ENCODE measurements at regions not wholly inside any gene's neighbourhood (a gene's known extent, or its start where the extent isn't known, plus 50 kb on each side); places are given as distances from the start of the nearest gene placed in this dataset.

DNA sequence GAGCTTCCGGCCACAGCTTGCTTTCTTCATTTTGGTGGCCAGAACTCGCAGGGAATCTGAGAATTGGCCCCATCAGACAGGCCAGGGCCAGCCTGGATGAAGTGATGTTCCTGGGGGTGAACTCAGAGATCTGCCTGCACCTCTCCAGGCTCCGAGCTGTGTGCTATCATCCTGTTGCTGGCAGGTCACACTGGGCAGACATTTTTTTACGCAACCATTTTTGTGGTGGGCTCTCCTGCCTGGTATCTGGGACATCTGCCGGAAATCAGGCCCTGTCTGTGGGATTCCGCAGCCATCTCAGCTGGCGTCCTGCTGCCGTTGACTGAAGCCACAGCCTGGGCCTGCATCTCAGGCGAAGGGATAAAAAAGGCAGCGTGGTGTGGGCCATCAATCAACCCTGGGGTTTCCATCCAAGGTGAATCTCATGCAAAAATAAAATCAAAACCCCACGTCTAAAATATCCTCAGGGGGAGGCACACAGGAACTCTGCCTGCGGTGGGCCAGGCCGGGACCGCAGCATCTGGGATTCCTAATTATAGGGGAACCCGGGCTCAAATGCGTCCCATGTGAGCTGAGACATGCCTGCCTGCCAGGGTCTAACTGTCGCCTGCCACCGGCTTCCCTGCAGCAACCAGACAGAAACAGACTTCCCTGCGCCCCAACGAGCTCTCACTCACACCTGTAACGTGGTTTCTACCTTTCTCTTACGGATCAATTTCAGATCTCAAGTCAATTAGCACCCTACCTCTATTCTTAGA, 174.3 kb downstream of the SYK start:
- DNase-seq (ENCODE audit: low spot score) = peak; percentile 81
- in situ Hi-C loops (cut with HindIII; ENCODE audit: low sequenced_read_pairs) = no loop called here

DNA sequence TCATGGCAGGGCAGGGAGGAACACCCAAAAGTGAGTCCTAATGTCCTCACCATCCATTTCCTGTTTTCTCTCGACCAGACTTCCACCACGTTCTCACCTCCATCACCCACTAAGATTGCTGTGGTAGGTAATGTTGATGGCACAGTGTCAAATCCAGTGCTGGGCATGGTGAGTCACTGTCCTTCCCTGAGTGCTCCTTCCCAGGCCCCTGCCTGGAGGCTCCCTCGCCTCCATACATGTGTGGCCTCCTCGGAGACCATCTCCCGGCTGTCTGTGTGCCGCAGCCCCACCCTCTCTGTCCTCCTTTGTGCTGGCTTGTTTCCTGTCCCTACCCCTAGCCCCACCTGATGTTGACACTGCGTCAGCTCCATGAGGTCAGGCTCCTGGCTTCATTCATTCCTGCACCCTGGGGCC, 177.5 kb downstream of the SYK start:
- in situ Hi-C loops (cut with HindIII; ENCODE audit: low sequenced_read_pairs) = no loop called here
- no peak for DNase-seq (ENCODE audit: low spot score)

DNA sequence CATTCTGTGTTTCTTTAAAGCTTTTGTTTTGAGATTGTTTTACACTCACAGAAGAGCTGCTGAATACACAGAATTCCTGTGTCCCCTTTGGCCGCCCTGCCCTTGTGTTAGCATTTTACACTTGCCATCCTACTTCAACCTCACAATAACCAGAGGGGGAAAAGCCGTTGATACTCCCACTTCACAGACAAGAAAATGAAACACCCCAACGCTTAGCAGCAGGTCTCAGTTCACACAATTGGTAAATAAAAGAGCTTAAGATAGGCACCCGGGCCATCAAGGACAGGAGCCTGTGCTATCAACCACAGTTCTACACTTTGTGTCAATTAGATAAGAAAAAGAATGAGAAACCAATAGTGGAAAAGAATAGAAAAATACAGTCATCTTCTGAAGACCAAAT, 178.0 kb downstream of the SYK start:
- in situ Hi-C loops (cut with HindIII; ENCODE audit: low sequenced_read_pairs) = no loop called here
- DNase-seq (ENCODE audit: low spot score) = no peak

DNA sequence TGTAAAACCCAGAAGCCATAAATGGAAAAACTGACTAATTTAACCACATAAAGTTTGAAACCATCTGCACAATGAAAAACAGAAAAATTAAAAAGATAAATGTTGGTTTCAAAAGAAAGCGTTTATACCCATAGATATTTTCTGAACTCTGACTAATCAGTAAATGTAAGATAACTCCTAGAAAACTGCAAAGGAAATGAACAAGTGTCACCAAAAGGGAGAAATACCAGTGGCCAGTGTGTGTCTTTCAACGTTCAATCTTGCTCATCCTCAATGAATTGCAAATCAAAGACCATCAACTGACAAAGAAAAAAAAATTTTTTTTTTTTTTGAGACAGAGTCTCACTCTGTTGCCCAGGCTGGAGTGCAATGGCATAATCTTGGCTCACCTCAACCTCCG, 180.1 kb downstream of the SYK start:
- DNase-seq (ENCODE audit: low spot score) = no peak
- in situ Hi-C loops (cut with HindIII; ENCODE audit: low sequenced_read_pairs) = no loop called here

DNA sequence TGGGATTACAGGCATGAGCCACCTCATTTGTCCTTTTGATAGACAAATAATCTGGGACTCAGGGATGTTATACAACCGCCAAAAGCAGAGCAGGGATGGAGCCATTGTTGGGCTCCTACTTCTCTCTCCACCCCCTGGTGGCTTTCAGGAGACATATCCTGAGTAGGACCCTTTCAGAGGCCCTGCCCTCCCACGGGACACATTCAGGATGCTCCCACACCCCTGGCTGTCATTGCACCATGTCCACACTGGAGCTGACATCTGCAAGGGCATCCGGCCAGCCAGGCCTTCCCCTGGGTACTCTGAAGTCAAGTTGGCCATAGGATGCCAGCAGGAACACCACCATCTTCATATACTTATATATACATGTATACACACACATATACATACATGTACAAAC, 181.8 kb downstream of the SYK start:
- in situ Hi-C loops (cut with HindIII; ENCODE audit: low sequenced_read_pairs) = no loop called here
- DNase-seq (ENCODE audit: low spot score) = no peak

DNA sequence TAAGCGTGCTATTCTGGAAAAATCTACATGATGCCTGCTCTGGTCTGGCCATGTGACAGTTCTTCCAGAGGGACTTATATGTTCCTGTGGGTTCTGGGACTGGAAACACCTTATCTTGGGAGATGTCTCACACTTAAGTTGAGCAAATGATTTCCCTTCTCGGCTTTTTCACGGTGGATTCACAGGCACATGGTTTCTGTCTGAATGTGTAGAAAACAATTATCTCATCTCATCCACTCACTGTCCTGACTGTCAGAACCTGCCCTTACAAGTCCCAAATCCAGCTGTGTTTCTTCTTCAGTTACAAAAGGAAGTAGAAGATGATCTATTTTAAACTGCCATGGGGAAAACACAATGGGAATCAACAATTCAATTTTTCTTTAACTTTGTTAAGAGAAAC, 184.0 kb downstream of the SYK start:
- in situ Hi-C loops (cut with HindIII; ENCODE audit: low sequenced_read_pairs) = no loop called here
- DNase-seq (ENCODE audit: low spot score) = no peak

DNA sequence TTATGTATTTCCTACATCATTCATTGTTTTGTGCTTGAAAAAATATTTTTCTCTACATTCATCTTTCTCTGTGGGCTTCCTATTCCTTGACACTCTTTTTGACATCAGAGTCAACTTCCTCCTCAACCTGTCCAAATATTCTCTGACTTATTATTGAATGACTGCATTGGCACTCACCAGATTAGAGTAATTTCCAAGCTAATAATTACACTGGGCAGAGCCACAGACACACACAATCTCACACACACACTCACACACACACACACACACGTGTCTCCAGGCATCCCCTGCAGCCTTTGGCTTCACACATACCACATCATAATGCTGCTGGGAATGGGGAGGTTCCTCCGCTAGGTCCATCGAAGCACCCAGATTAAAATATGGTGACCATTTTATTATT, 184.5 kb downstream of the SYK start:
- in situ Hi-C loops (cut with HindIII; ENCODE audit: low sequenced_read_pairs) = no loop called here
- no peak for DNase-seq (ENCODE audit: low spot score)

DNA sequence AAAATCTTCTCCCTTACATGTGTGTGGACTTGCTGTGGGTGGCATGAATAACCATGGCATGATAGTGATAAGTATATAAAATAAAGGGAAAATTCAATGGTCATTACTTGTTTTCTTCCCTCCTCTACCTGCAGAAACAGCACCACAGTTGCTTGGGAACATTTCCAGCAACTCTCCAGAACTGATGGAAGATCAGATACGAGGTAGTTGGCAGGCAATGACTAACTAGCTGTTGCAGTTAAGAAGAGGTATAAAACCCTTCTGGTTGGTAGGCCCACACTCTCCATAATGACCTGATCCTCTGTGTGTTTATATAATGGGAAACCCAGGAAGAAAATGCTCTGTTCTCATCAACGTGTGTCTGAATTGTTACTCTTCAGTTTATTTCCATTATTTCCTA, 185.9 kb downstream of the SYK start:
- DNase-seq (ENCODE audit: low spot score) = no peak
- in situ Hi-C loops (cut with HindIII; ENCODE audit: low sequenced_read_pairs) = no loop called here

DNA sequence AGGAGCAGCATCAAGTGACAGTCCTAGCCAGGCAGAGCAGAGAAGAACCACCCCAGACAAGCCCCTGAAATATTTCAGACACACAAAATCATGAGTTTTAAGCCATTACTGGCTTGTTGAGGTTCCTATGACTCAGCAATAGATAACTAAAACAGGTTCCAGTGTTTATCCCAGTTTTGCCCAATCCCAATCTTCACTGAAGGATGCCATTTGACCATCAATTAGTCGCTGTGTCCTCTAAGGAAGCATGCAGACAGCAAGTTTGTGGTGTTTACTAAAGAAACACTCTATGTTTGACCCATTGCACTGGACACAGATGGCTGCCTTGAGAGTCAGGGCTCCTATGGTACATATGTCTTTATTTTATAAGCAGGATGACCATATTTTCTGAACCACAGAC, 186.7 kb downstream of the SYK start:
- DNase-seq (ENCODE audit: low spot score) = no peak
- in situ Hi-C loops (cut with HindIII; ENCODE audit: low sequenced_read_pairs) = no loop called here

DNA sequence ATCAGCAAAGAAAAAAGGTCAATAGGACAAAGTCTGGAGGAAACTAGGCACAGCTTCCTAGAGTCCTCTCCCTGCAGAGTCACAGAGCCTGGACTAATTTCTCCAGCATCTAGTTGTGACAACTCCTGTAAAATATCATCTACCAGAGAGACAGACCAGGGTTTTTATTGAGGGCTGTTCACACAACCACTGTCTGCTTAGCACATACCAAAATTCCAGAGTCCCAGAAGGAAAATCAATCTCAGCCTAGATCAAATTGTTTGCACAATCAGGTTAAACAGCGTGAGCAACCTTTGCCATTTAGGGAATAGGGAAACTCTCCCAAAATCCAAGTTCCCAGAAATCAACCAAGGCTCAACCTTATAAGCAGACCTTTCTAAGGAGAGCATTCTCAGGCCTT, 190.3 kb downstream of the SYK start:
- in situ Hi-C loops (cut with HindIII; ENCODE audit: low sequenced_read_pairs) = no loop called here
- no peak for DNase-seq (ENCODE audit: low spot score)

DNA sequence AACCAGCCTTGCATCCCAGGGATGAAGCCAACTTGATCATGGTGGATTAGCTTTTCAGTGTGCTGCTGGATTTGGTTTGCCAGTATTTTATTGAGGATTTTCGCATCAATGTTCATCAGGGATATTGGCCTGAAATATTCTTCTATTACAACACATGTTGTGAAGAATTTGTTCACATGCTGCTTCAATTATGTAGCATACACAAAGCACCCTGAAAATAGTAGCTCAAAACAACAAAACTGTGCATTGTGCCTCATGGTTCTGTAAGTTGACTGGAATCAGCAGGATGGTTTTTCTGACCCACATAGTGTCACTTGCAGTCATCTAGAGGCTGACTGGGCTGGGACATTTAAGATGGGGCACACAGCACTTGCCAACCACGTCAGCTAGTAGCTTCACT, 193.9 kb downstream of the SYK start:
- DNase-seq (ENCODE audit: low spot score) = no peak

DNA sequence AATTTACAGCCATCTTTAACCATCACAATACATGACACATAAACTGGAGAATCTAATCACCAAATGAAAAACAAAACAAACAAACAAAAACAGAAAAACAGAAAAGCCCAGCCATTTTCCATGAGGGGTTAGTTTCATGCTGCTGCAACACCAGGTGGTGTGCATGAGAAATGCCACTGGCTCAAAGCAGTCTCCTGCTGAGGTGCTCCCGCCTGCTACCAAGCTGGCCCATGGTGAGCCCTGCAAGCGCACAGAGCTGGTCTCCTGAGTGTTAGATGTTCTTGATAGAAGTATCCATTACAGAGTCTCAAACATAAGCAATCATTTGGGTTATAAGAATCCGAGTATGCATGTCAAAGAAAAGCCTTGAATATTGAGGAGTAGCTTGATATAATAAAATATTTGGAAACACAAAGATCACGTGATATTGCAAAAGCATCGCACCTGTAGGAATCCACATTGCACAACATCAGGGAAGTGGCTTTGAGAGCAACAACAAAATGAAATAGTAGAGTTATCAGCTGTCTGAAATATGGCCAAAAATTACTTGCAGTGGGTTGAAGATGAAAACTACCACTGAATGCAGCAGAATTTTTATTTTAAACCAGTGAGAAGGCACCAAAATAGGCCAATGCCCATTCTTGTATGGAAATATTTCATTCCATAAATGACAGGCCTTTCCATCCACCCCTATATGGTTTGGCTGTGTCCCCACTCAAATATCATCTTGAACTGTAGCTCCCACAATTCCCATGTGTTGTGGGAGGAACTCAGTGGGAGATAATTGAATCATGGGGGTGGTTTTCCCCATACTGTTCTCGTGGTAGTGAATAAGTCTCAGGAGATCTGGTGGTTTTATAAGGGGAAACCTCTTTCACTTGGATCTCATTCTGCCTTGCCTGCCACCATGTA, 194.8 kb downstream of the SYK start:
- in situ Hi-C loops (cut with HindIII; ENCODE audit: low sequenced_read_pairs) = no loop called here
- no peak for DNase-seq (ENCODE audit: low spot score)

More for the DNA sequence above, 193.9 kb downstream of the SYK start:
- in situ Hi-C loops (cut with HindIII; ENCODE audit: low sequenced_read_pairs) = no loop called here

DNA sequence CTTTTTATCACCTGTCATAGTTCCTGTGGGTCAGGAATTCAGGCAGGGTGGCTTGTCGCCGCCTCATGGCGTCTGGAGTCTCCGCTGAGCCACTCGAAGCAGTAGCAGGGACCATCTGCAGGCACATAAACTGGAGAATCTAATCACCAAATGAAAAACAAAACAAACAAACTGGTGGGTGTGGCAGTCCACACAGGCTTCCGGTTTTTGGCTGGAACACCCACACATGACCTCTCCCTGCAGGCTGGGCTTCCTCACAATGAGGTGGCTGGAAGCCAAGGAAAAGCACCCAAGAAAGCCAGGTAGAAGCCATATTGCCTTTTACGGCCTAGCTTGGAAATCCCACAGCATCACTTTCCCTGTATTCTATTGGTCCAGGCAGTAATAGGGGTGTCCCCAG, 197.0 kb downstream of the SYK start:
- DNase-seq (ENCODE audit: low spot score) = no peak
- in situ Hi-C loops (cut with HindIII; ENCODE audit: low sequenced_read_pairs) = no loop called here

DNA sequence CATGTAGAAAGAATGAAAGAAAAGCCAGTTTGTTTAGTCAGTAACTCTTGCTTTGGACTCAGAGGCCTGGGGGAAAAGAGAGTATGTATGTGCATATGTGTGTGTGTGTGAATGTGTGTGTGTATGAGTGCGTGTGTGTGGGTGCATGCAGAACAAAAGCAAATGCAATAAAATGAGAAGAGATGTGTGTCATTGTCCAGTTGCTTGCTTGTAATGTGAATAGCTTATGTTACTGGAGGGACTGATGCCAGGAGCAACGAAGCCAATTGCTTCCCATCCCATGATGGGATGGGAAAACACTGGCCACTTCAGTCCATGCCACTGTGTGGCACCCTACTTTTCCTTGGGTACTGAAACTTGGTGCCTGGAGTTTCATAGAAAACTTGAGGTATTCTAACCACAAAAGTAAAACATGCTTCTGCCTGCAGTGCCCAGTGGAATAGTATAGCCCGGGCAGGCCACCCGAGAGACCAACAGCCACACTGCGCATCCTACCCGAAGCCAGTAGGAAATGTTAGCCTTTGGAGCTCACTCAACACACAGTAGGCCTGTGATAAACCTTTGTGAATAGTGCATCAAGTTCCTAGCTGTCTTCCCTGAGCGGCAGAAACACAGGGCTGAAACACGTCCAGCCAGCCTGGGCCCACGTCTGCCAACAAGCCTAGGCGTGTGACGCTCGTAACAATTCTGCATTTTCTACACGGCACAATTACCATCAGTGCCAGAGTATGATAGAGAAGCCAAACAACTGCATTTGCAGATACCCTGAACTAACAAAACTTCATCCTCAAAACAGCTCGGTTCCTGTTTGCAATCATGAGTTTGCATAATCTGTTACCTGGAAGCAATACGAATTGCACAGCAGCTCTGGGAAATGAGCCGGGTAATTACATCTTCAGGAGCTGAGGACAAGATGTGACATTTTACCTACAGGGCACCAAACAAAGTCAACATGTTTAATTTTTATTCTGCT, 198.1 kb downstream of the SYK start:
- DNase-seq (ENCODE audit: low spot score) = peak; percentile 69
- in situ Hi-C loops (cut with HindIII; ENCODE audit: low sequenced_read_pairs) = no loop called here

DNA sequence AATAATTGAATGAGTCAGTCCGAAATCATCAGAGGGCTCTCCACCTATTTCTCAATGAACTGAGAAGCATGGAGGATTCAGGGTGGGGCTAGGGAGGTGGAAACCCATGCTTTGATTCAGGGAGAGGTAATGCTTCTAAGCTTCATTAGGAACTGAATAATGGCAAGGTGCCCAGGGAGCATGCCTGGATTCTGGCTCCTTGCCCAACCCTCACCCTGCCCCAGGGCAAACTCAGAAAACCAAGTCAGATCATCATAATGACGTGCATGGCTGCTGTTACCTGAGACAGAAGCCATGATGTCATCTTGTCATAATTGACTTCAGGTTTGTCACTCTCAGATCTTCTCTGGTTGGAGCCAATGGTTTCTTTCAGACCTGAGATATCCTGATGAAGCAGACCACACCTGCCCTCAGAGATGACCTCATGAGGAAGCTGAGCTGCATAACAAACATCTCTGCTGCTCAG, 199.6 kb downstream of the SYK start:
- peak; percentile 24 for DNase-seq (ENCODE audit: low spot score)
- in situ Hi-C loops (cut with HindIII; ENCODE audit: low sequenced_read_pairs) = no loop called here

DNA sequence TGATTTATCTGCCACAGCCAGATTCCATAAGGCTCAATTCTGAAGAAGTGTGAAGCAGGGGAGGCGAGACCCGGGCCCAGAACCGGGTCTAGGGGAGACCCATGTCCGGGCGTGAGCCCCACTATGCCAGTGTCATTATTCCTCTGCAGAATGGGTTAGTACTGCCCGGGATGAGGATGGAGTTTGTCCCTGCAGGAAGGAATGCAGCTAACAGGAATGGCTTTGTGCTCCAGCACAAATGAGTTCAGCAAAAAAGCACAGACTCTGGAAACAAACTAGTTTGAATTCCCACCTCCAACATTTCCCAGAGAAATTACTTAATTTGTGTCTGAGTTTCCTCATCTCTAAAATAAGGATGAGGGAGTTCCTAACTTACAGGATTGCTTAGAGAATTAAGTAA, 202.9 kb downstream of the SYK start:
- no peak for DNase-seq (ENCODE audit: low spot score)
- in situ Hi-C loops (cut with HindIII; ENCODE audit: low sequenced_read_pairs) = no loop called here

DNA sequence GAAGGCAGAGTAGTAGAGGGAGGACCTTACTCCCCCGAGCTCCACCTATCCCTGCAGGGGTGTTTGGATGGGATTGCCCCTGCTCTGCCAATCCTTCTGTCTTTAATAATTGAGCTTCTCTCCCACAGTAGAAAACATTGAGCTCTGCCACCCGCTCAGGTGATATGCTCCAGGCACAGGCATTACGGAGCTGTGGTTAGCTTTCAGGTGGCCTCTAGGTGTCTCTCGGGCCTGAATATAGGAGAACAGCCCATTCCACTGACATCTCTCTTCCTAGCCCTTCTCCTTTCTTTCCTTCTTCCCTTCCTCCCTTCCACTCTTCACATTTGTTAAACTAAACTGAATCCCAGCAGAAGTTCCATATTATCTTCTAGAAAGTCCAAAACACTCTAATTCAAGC, 203.4 kb downstream of the SYK start:
- DNase-seq (ENCODE audit: low spot score) = no peak

DNA sequence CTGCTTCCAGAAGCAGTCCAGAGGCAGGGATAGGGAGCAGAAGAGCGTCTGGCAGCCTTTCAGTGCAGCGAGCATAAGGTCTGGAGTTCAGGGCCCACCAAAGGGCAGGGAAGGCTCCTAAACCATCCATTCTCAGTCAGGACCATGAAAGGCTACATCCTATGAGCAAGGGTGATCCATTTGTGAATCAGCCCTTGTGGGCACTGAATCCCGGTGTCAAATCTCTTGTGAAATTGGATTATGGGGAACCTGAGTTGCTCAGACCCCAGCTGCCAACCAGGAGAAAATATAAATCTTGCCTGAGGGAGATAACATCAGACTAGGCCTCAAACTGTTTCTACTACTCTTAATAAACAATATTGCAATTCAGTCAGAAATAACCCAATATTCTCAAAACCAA, 204.4 kb downstream of the SYK start:
- in situ Hi-C loops (cut with HindIII; ENCODE audit: low sequenced_read_pairs) = no loop called here

More for the DNA sequence above, 203.4 kb downstream of the SYK start:
- in situ Hi-C loops (cut with HindIII; ENCODE audit: low sequenced_read_pairs) = no loop called here

DNA sequence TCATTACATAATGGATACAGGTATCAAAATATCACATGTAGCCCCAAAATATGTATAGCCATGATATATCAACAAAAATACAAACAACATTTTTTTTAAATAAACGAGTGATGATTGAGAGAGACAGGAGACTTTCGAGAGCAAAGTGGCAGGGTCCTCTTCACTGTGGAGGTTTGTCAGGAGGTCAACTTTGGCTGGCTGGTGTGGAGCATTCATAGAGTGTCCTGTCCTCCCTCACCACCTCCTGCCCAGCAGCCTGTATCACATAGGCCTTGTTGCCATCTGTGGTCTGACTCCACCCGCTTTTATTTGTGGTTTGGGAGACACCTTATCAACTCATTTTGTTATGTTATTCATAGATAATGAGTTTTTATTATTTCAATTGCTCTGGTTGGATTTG, 206.9 kb downstream of the SYK start:
- in situ Hi-C loops (cut with HindIII; ENCODE audit: low sequenced_read_pairs) = no loop called here
- no peak for DNase-seq (ENCODE audit: low spot score)

More for the DNA sequence above, 204.4 kb downstream of the SYK start:
- DNase-seq (ENCODE audit: low spot score) = no peak

All from G401 (cell line).